ENCODE measurements at regions not wholly inside any gene's neighbourhood (a gene's known extent, or its start where the extent isn't known, plus 50 kb on each side); places are given as distances from the start of the nearest gene placed in this dataset.

- H3K27me3 Mint-ChIP-seq (ENCODE audit: low read depth in 2 of 2) = peaks cover 0 to 2% of the 10 kb centered on the region in 2 donors
- 88% methylated on average over 2 of the region's 2 CpGs for whole genome bisulfite sequencing (ENCODE audit: insufficient coverage)
- DNase-seq = no peak
Measured at GRCh38 chr18:64260810-64261209, 111.9 kb upstream of the LINC00305 start.

DNA sequence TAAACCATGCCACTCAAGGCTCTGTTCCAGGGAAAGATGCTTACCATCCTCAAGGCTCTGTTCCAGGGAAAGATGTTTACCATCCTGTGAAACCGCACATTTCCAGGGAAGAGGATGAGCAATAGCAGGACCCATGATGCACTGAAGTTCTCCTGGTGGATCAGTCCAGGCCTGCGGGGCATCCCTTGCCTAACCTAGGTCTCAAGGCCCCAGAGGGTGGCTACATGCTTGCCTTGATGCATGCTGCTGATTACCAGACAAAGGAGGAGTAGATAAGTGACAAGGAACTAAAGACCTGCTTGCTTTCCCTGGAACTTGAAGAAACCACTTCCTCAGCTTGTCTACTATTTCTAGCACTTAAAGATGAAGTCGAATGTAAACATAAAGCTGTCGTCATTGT, 111.0 kb upstream of the LINC00305 start:
- peaks cover 0 to 2% of the 10 kb centered on the region in 2 donors for H3K27me3 Mint-ChIP-seq (ENCODE audit: low read depth in 2 of 2)
- ATAC-seq (no peak), DNase-seq (no peak)
- intact Hi-C loops (cut with micrococcal nuclease) = loop anchor here (10.0 kb wide), 1 partner anchor 65 kb away; no protein-coding TSS in a partner anchor
- Histone ChIP-seq H3K4me1 (ENCODE audit: control insufficient read depth, insufficient read depth, low read length) (no peaks in the 10 kb centered on the region), H3K27ac (ENCODE audit: low read length) (no peak overlapping the region), H3K9me3 (ENCODE audit: control insufficient read depth, insufficient read depth, low read length) (no peaks in the 10 kb centered on the region), H3K36me3 (ENCODE audit: control insufficient read depth, insufficient read depth, low read length) (no peaks in the 10 kb centered on the region), H3K27me3 (ENCODE audit: control insufficient read depth, insufficient read depth, low read length) (no peaks in the 10 kb centered on the region), H3K4me3 (ENCODE audit: low read length) (no peak overlapping the region)
- 80% methylated on average over 2 of the region's 4 CpGs for WGBS (ENCODE audit: insufficient coverage)
- no peak overlapping the region for H3K27ac Mint-ChIP-seq
- TF ChIP-seq, protein P1, sequence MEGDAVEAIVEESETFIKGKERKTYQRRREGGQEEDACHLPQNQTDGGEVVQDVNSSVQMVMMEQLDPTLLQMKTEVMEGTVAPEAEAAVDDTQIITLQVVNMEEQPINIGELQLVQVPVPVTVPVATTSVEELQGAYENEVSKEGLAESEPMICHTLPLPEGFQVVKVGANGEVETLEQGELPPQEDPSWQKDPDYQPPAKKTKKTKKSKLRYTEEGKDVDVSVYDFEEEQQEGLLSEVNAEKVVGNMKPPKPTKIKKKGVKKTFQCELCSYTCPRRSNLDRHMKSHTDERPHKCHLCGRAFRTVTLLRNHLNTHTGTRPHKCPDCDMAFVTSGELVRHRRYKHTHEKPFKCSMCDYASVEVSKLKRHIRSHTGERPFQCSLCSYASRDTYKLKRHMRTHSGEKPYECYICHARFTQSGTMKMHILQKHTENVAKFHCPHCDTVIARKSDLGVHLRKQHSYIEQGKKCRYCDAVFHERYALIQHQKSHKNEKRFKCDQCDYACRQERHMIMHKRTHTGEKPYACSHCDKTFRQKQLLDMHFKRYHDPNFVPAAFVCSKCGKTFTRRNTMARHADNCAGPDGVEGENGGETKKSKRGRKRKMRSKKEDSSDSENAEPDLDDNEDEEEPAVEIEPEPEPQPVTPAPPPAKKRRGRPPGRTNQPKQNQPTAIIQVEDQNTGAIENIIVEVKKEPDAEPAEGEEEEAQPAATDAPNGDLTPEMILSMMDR (IDR thresholded peaks at IDR 0.05) = no peak
- H3K4me1 Mint-ChIP-seq = no peaks in the 10 kb centered on the region
- H3K9me3 Mint-ChIP-seq = peaks cover 5 to 11% of the 10 kb centered on the region in 2 donors
- H3K4me3 Mint-ChIP-seq = no peak overlapping the region
- H3K36me3 Mint-ChIP-seq = no peaks in the 10 kb centered on the region

More at GRCh38 chr18:64260810-64261209, 111.9 kb upstream of the LINC00305 start:
- Histone ChIP-seq H3K27me3 (ENCODE audit: control insufficient read depth, insufficient read depth, low read length) (no peaks in the 10 kb centered on the region), H3K4me1 (ENCODE audit: control insufficient read depth, insufficient read depth, low read length) (no peaks in the 10 kb centered on the region), H3K9me3 (ENCODE audit: control insufficient read depth, insufficient read depth, low read length) (no peaks in the 10 kb centered on the region), H3K36me3 (ENCODE audit: control insufficient read depth, insufficient read depth, low read length) (no peaks in the 10 kb centered on the region), H3K27ac (ENCODE audit: low read length) (no peak overlapping the region), H3K4me3 (ENCODE audit: low read length) (no peak overlapping the region)
- Mint-ChIP-seq H3K4me3 (no peak overlapping the region), H3K9me3 (peaks cover 7 to 12% of the 10 kb centered on the region in 2 donors), H3K27ac (no peak overlapping the region), H3K36me3 (no peaks in the 10 kb centered on the region), H3K4me1 (no peaks in the 10 kb centered on the region)
- no peak for ATAC-seq
- TF ChIP-seq, protein P1 (IDR thresholded peaks at IDR 0.05) = no peak
- intact Hi-C loops (cut with micrococcal nuclease) = no loop called here

GRCh38 chr18:64258111-64258650, 109.3 kb upstream of the LINC00305 start:
- Mint-ChIP-seq H3K36me3 (no peaks in the 10 kb centered on the region), H3K4me1 (no peaks in the 10 kb centered on the region), H3K4me3 (no peak overlapping the region), H3K9me3 (peaks cover 2 to 7% of the 10 kb centered on the region in 2 donors), H3K27me3 (ENCODE audit: low read depth in 2 of 2) (peaks cover 0 to 2% of the 10 kb centered on the region in 2 donors), H3K27ac (no peak overlapping the region)
- no peaks in the 10 kb centered on the region for H3K36me3 ChIP-seq (ENCODE audit: control insufficient read depth, insufficient read depth, low read length)
- intact Hi-C loops (cut with micrococcal nuclease) = loop anchor here (10.0 kb wide), 1 partner anchor 63 kb away; no protein-coding TSS in a partner anchor
- no peak overlapping the region for H3K4me3 ChIP-seq (ENCODE audit: low read length)
- H3K27ac ChIP-seq (ENCODE audit: low read length) = no peak overlapping the region
- H3K27me3 ChIP-seq (ENCODE audit: control insufficient read depth, insufficient read depth, low read length) = no peaks in the 10 kb centered on the region
- H3K4me1 ChIP-seq (ENCODE audit: control insufficient read depth, insufficient read depth, low read length) = no peaks in the 10 kb centered on the region
- TF ChIP-seq, protein P1 (IDR thresholded peaks at IDR 0.05) = no peak
- 87% methylated on average over 5 of the region's 5 CpGs for WGBS (ENCODE audit: insufficient coverage)
- no peaks in the 10 kb centered on the region for H3K9me3 ChIP-seq (ENCODE audit: control insufficient read depth, insufficient read depth, low read length)
- DNase-seq (no peak), ATAC-seq (no peak)

Data from natural killer cell (primary cell).